HepG2 (cell line): ENCODE measurements at regions not wholly inside any gene's neighbourhood (a gene's known extent, or its start where the extent isn't known, plus 50 kb on each side); places are given as distances from the start of the nearest gene placed in this dataset.

Experiments
- ATAC-seq: fragments of 200-7000 bp; cut with Tn5 transposase; 3 replicates; pipeline ENCODE4 v1.9.1; 2020; ENCODE audit warnings: mild to moderate bottlenecking, moderate library complexity
- BruUV-seq: library from RNA; stranded (reverse); fragments of 400-500 nt; replicated peaks from 2 replicates; lab custom pipeline; 2021; lab: Mats Ljungman, UMichigan
- CTCF ChIA-PET: fragments of 300-600 bp; formaldehyde crosslinking; extraction: SDS; loops from one replicate; lab custom pipeline; 2021; ENCODE audit warnings: low total read pairs, inconsistent platforms, low intra/inter-chr PET ratio; lab: Yijun Ruan, JAX
- POLR2A ChIA-PET: fragments of 350-600 bp; sonication (Branson Sonifier 250); formaldehyde crosslinking; loops from one replicate; lab custom pipeline; 2020; ENCODE audit warnings: antibody characterized with exemption, inconsistent platforms; lab: Yijun Ruan, JAX
- DNase-seq: peaks from one replicate; pipeline ENCODE4 v3.0.0-alpha.2; 2015; ENCODE audit warnings: low spot score
- FAIRE-seq: peaks from 3 replicates; lab custom pipeline; 2011; peaks lifted over from hg19 to GRCh38; lab: Jason Lieb, UNC
- H2AFZ ChIP-seq: one replicate; pipeline ENCODE4 v1.6.1; 2011; ENCODE audit warnings: low read length, inconsistent platforms
- H3K27ac ChIP-seq: fragments of 300-600 bp; 3 replicates; pipeline ENCODE4 v1.8.0; 2011; ENCODE audit warnings: mixed run types, mild to moderate bottlenecking, mixed read lengths, low read length, inconsistent platforms; ENCODE audit not compliant: insufficient read depth; ENCODE audit errors: extremely low read length
- H3K27me3 ChIP-seq, 2 experiments: fragments of 200-600 bp in 1 of 2; 2 replicates in 1 of 2; 3 replicates in 1 of 2; pipeline versions ENCODE4 v1.6.0 to v1.8.0; 2011; ENCODE audit warnings: low read length in 2 of 2, mild to moderate bottlenecking in 2 of 2, moderate library complexity in 2 of 2, inconsistent platforms in 1 of 2; ENCODE audit not compliant: insufficient read depth in 2 of 2, control insufficient read depth in 1 of 2
- H3K36me3 ChIP-seq, 2 experiments: fragments of 200-600 bp in 1 of 2; replicated peaks in 1 of 2; 2 replicates in 1 of 2; 3 replicates in 1 of 2; pipeline versions ENCODE4 v1.5.1 to v1.8.0; 2011; ENCODE audit warnings: low read length in 2 of 2, inconsistent platforms in 1 of 2; ENCODE audit not compliant: insufficient read depth in 2 of 2, control insufficient read depth in 1 of 2
- H3K4me1 ChIP-seq: 2 replicates; pipeline ENCODE4 v1.5.1; 2012; ENCODE audit warnings: low read length, inconsistent platforms; ENCODE audit not compliant: insufficient read depth
- H3K4me2 ChIP-seq: 2 replicates; pipeline ENCODE4 v1.6.0; 2011; ENCODE audit warnings: low read depth, low read length, inconsistent platforms
- H3K4me3 ChIP-seq, 3 experiments: fragments of 200-600 bp in 1 of 3; sonication (generic), shearing (Covaris generic) in 1 of 3; replicated peaks in 1 of 3; 2 replicates each; pipeline ENCODE4 v1.5.1; 2011 to 2016; ENCODE audit warnings: low read length in 3 of 3, inconsistent platforms in 2 of 3, low read depth in 2 of 3, mild to moderate bottlenecking in 2 of 3, control low read depth in 1 of 3, mixed read lengths in 1 of 3; ENCODE audit not compliant: insufficient read depth in 1 of 3
- H3K79me2 ChIP-seq: one replicate; pipeline ENCODE4 v1.6.1; 2011; ENCODE audit warnings: low read length, inconsistent platforms; ENCODE audit not compliant: insufficient read depth
- H3K9ac ChIP-seq: 2 replicates; pipeline ENCODE4 v1.6.0; 2011; ENCODE audit warnings: mild to moderate bottlenecking, low read depth, low read length, inconsistent platforms; ENCODE audit not compliant: insufficient read depth
- H3K9me3 ChIP-seq: 2 replicates; pipeline ENCODE4 v1.5.1; 2012; ENCODE audit warnings: mild to moderate bottlenecking, low read length
- H4K20me1 ChIP-seq: 2 replicates; pipeline ENCODE4 v1.6.0; 2011; ENCODE audit warnings: inconsistent platforms, mild to moderate bottlenecking, low read length, moderate library complexity; ENCODE audit not compliant: insufficient read depth
- HMGXB3 ChIP-seq: sonication (generic); formaldehyde crosslinking; IDR thresholded peaks from 2 replicates; pipeline ENCODE4 v1.4.0; 2020; ENCODE audit warnings: missing genetic modification reagents, borderline replicate concordance
- NCOA5 ChIP-seq: sonication (generic); formaldehyde crosslinking; IDR thresholded peaks from 2 replicates; pipeline ENCODE4 v1.4.0; 2020; ENCODE audit warnings: missing genetic modification reagents
- SNAPC4 ChIP-seq: sonication (generic); formaldehyde crosslinking; IDR thresholded peaks from 2 replicates; pipeline ENCODE4 v1.4.0; 2020; ENCODE audit warnings: mild to moderate bottlenecking, missing genetic modification reagents
- TARDBP ChIP-seq: sonication (generic); formaldehyde crosslinking; IDR thresholded peaks from 2 replicates; pipeline ENCODE4 v1.8.0; 2022; ENCODE audit warnings: mild to moderate bottlenecking, missing genetic modification reagents
- ZNF280B ChIP-seq: sonication (generic); formaldehyde crosslinking; IDR thresholded peaks from 2 replicates; pipeline ENCODE4 v1.5.0; 2020; ENCODE audit warnings: missing genetic modification reagents, mild to moderate bottlenecking, borderline replicate concordance
- ZNF441 ChIP-seq: sonication (generic); formaldehyde crosslinking; IDR thresholded peaks from 2 replicates; pipeline ENCODE4 v1.7.0; 2021; ENCODE audit warnings: missing genetic modification reagents, borderline replicate concordance
- ZNF672 ChIP-seq: sonication (generic); formaldehyde crosslinking; IDR thresholded peaks from 2 replicates; pipeline ENCODE4 v1.8.1; 2022; ENCODE audit warnings: missing genetic modification reagents
- ZNF709 ChIP-seq: sonication (generic); formaldehyde crosslinking; IDR thresholded peaks from 2 replicates; pipeline ENCODE4 v1.5.0; 2020; ENCODE audit warnings: mild to moderate bottlenecking, missing genetic modification reagents
- ZNF749 ChIP-seq: sonication (generic); formaldehyde crosslinking; IDR thresholded peaks from 2 replicates; pipeline ENCODE4 v1.8.0; 2022; ENCODE audit warnings: mild to moderate bottlenecking, missing genetic modification reagents, moderate library complexity, borderline replicate concordance
- in situ Hi-C: cut with HindIII; loops from 2 replicates; pipeline ENCODE4 v1.10.0; 2017; ENCODE audit warnings: low pct_unique_long_range_greater_than_20kb; ENCODE audit not compliant: extremely low pct_ligation_motif_present
- intact Hi-C: fragments of 100-400 bp; cut with micrococcal nuclease; formaldehyde crosslinking; loops from one replicate; pipeline ENCODE4 v1.10.0; 2022; ENCODE audit not compliant: unreplicated experiment

GRCh38 chr10:28248092-28248491 lies 54.8 kb downstream of the MPP7 start (continued):
- no peak for TF ChIP-seq SNAPC4 (CRISPR knock-in tag)
- no peak for TF ChIP-seq ZNF280B (CRISPR knock-in tag)
- no peak for TF ChIP-seq ZNF672 (CRISPR knock-in tag)
- no peak for TF ChIP-seq ZNF749 (CRISPR knock-in tag)
- TF ChIP-seq ZNF441 (CRISPR knock-in tag), result no peak

GRCh38 chr10:28246023-28246422 lies 56.8 kb downstream of the MPP7 start:
- CTCF ChIA-PET, result no interaction called here
- in situ Hi-C loops (loop anchor here (25.0 kb wide), 1 partner anchor 684 kb away; no protein-coding TSS in a partner anchor), intact Hi-C loops (no loop called here)
- Histone ChIP-seq H3K9ac (no peak overlapping the region), H3K36me3 (no peaks in the 10 kb centered on the region), H3K4me3 (no peak overlapping the region), H3K9me3 (no peaks in the 10 kb centered on the region), H3K4me1 (peaks cover 22% of the 10 kb centered on the region), H3K79me2 (peaks cover 2% of the 10 kb centered on the region), H3K4me2 (no peak overlapping the region), H4K20me1 (no peaks in the 10 kb centered on the region), H3K27me3 (no peaks in the 10 kb centered on the region), H2AFZ (no peak overlapping the region), H3K27ac (no peak overlapping the region)
- POLR2A ChIA-PET, result no interaction called here
- no peak for ATAC-seq
- no peak for FAIRE-seq
- no TSS peak for BruUV-seq
- no peak for TF ChIP-seq HMGXB3 (CRISPR knock-in tag)
- no peak for TF ChIP-seq NCOA5 (CRISPR knock-in tag)
- no peak for TF ChIP-seq TARDBP (CRISPR knock-in tag)
- no peak for TF ChIP-seq ZNF709 (CRISPR knock-in tag)
- DNase-seq, result no peak
